ENCODE measurements at regions not wholly inside any gene's neighbourhood (a gene's known extent, or its start where the extent isn't known, plus 50 kb on each side); places are given as distances from the start of the nearest gene placed in this dataset.

GRCh38 chr11:93081694-93082093 is 112.2 kb downstream of the MTNR1B start:
- no peak for TF ChIP-seq CTCF (IDR thresholded peaks at IDR 0.05)
- no peak for TF ChIP-seq POLR2A (IDR thresholded peaks at IDR 0.05)
- TF ChIP-seq POLR2AphosphoS5 (IDR thresholded peaks at IDR 0.05): no peak
